ENCODE measurements at regions not wholly inside any gene's neighbourhood (a gene's known extent, or its start where the extent isn't known, plus 50 kb on each side); places are given as distances from the start of the nearest gene placed in this dataset.

DNA sequence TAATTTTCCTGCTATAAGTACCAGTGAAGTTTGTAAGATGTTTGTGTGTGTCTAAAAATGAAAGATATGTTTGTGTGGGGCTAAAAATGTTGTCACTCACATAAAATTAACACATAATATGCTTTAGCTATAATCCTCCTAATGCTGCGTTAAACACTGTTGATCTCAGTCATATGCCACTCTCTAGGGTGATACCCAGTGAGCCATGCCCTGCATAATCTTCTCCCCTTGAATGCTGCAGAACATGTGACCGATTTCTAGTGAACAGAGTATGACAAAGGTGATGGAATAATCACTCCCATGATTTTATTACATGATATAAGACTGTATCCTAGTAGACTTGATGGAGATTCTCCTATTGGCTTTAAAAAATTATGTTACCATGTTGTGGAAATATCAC lies 119.1 kb upstream of the EPHA5 start:
- Histone ChIP-seq H3K27me3 (replicated peaks; ENCODE audit: insufficient read depth) (no peaks in the 10 kb centered on the region), H2AFZ (no peak overlapping the region), H3K9me2 (ENCODE audit: insufficient read depth) (no peaks in the 10 kb centered on the region), H3K79me2 (ENCODE audit: insufficient read depth) (no peaks in the 10 kb centered on the region), H3K27ac (no peak overlapping the region), H3F3A (ENCODE audit: insufficient read depth) (no peaks in the 10 kb centered on the region), H4K20me1 (ENCODE audit: insufficient read depth) (no peaks in the 10 kb centered on the region), H3K9me3 (ENCODE audit: low read depth) (no peaks in the 10 kb centered on the region), H3K4me2 (ENCODE audit: unreplicated experiment) (no peak overlapping the region), H3K4me3 (no peak overlapping the region), H3K9ac (no peak overlapping the region), H3K4me1 (ENCODE audit: insufficient read depth) (no peaks in the 10 kb centered on the region), H3K36me3 (ENCODE audit: low read depth) (no peaks in the 10 kb centered on the region)
- TF ChIP-seq EZH2phosphoT487 (IDR thresholded peaks at IDR 0.05; ENCODE audit: insufficient read depth, low read depth) = no peak
- no peak for TF ChIP-seq EZH2 (IDR thresholded peaks at IDR 0.05; ENCODE audit: insufficient read depth, poor library complexity, severe bottlenecking)
- DNase-seq = no peak
- in situ Hi-C loops (cut with MboI) = no loop called here
- 12 to 13% methylated on average over 2 of the region's 2 CpGs for WGBS, 2 experiments (ENCODE audit: low coverage in 1 of 2, low lambda C conversion rate in 2 of 2, missing lambda C conversion rate in 2 of 2)

- no peaks in the 10 kb centered on the region for H3K9me2 ChIP-seq (ENCODE audit: insufficient read depth)
- H4K20me1 ChIP-seq (ENCODE audit: insufficient read depth) = no peaks in the 10 kb centered on the region
- no peak for DNase-seq
- H3F3A ChIP-seq (ENCODE audit: insufficient read depth) = no peaks in the 10 kb centered on the region
- no peak overlapping the region for H3K4me3 ChIP-seq
- H3K4me1 ChIP-seq (ENCODE audit: insufficient read depth) = no peaks in the 10 kb centered on the region
- H3K27me3 ChIP-seq (replicated peaks; ENCODE audit: insufficient read depth) = no peaks in the 10 kb centered on the region
- no peak overlapping the region for H2AFZ ChIP-seq
- H3K4me2 ChIP-seq (ENCODE audit: unreplicated experiment) = no peak overlapping the region
- H3K79me2 ChIP-seq (ENCODE audit: insufficient read depth) = no peaks in the 10 kb centered on the region
- no peak overlapping the region for H3K27ac ChIP-seq
- no peaks in the 10 kb centered on the region for H3K36me3 ChIP-seq (ENCODE audit: low read depth)
- in situ Hi-C loops (cut with MboI) = no loop called here
- no peak overlapping the region for H3K9ac ChIP-seq
- TF ChIP-seq EZH2phosphoT487 (IDR thresholded peaks at IDR 0.05; ENCODE audit: insufficient read depth, low read depth) (no peak), EZH2 (IDR thresholded peaks at IDR 0.05; ENCODE audit: insufficient read depth, poor library complexity, severe bottlenecking) (no peak)
- 6 to 18% methylated on average over 1 of the region's 1 CpG for WGBS, 2 experiments (ENCODE audit: low coverage in 1 of 2, low lambda C conversion rate in 2 of 2, missing lambda C conversion rate in 2 of 2)
- no peaks in the 10 kb centered on the region for H3K9me3 ChIP-seq (ENCODE audit: low read depth)
Measured at GRCh38 chr4:65777270-65777669, 107.0 kb upstream of the EPHA5 start.

GRCh38 chr4:65773636-65774035 lies 103.3 kb upstream of the EPHA5 start:
- Histone ChIP-seq H3K27me3 (replicated peaks; ENCODE audit: insufficient read depth) (no peaks in the 10 kb centered on the region), H2AFZ (no peak overlapping the region), H3F3A (ENCODE audit: insufficient read depth) (no peaks in the 10 kb centered on the region), H3K36me3 (ENCODE audit: low read depth) (no peaks in the 10 kb centered on the region), H3K4me2 (ENCODE audit: unreplicated experiment) (no peak overlapping the region), H4K20me1 (ENCODE audit: insufficient read depth) (no peaks in the 10 kb centered on the region), H3K79me2 (ENCODE audit: insufficient read depth) (no peaks in the 10 kb centered on the region), H3K4me3 (no peak overlapping the region), H3K4me1 (ENCODE audit: insufficient read depth) (no peaks in the 10 kb centered on the region), H3K9me3 (ENCODE audit: low read depth) (no peaks in the 10 kb centered on the region), H3K9ac (no peak overlapping the region), H3K27ac (no peak overlapping the region), H3K9me2 (ENCODE audit: insufficient read depth) (no peaks in the 10 kb centered on the region)
- in situ Hi-C loops (cut with MboI) = no loop called here
- DNase-seq = no peak
- TF ChIP-seq EZH2 (IDR thresholded peaks at IDR 0.05; ENCODE audit: insufficient read depth, poor library complexity, severe bottlenecking) (no peak), EZH2phosphoT487 (IDR thresholded peaks at IDR 0.05; ENCODE audit: insufficient read depth, low read depth) (no peak)
- WGBS, 2 experiments (ENCODE audit: low coverage in 1 of 2, low lambda C conversion rate in 2 of 2, missing lambda C conversion rate in 2 of 2) = 15 to 28% methylated on average over 6 of the region's 6 CpGs

GRCh38 chr4:65747386-65747785 lies 77.1 kb upstream of the EPHA5 start:
- Histone ChIP-seq H3K9ac (no peak overlapping the region), H3K4me1 (ENCODE audit: insufficient read depth) (no peaks in the 10 kb centered on the region), H3F3A (ENCODE audit: insufficient read depth) (no peaks in the 10 kb centered on the region), H3K4me2 (ENCODE audit: unreplicated experiment) (no peak overlapping the region), H3K79me2 (ENCODE audit: insufficient read depth) (no peaks in the 10 kb centered on the region), H4K20me1 (ENCODE audit: insufficient read depth) (no peaks in the 10 kb centered on the region), H2AFZ (no peak overlapping the region), H3K9me3 (ENCODE audit: low read depth) (no peaks in the 10 kb centered on the region), H3K9me2 (ENCODE audit: insufficient read depth) (no peaks in the 10 kb centered on the region), H3K36me3 (ENCODE audit: low read depth) (no peaks in the 10 kb centered on the region), H3K27me3 (replicated peaks; ENCODE audit: insufficient read depth) (no peaks in the 10 kb centered on the region), H3K27ac (no peak overlapping the region), H3K4me3 (no peak overlapping the region)
- TF ChIP-seq EZH2phosphoT487 (IDR thresholded peaks at IDR 0.05; ENCODE audit: insufficient read depth, low read depth) = no peak
- no peak for TF ChIP-seq EZH2 (IDR thresholded peaks at IDR 0.05; ENCODE audit: insufficient read depth, poor library complexity, severe bottlenecking)
- WGBS, 2 experiments (ENCODE audit: low coverage in 1 of 2, low lambda C conversion rate in 2 of 2, missing lambda C conversion rate in 2 of 2) = 9 to 15% methylated on average over 2 of the region's 2 CpGs
- DNase-seq = no peak
- in situ Hi-C loops (cut with MboI) = no loop called here

GRCh38 chr4:65738134-65738533 lies 67.8 kb upstream of the EPHA5 start:
- no peak overlapping the region for H3K4me2 ChIP-seq (ENCODE audit: unreplicated experiment)
- no peaks in the 10 kb centered on the region for H3K79me2 ChIP-seq (ENCODE audit: insufficient read depth)
- in situ Hi-C loops (cut with MboI) = no loop called here
- H3K4me3 ChIP-seq = no peak overlapping the region
- TF ChIP-seq EZH2phosphoT487 (IDR thresholded peaks at IDR 0.05; ENCODE audit: insufficient read depth, low read depth) (no peak), EZH2 (IDR thresholded peaks at IDR 0.05; ENCODE audit: insufficient read depth, poor library complexity, severe bottlenecking) (no peak)
- no peak overlapping the region for H3K27ac ChIP-seq
- no peaks in the 10 kb centered on the region for H3K9me2 ChIP-seq (ENCODE audit: insufficient read depth)
- H3K9me3 ChIP-seq (ENCODE audit: low read depth) = no peaks in the 10 kb centered on the region
- no peaks in the 10 kb centered on the region for H3K36me3 ChIP-seq (ENCODE audit: low read depth)
- WGBS, 2 experiments (ENCODE audit: low coverage in 1 of 2, low lambda C conversion rate in 2 of 2, missing lambda C conversion rate in 2 of 2) = 39 to 41% methylated on average over 2 of the region's 2 CpGs
- H3K9ac ChIP-seq = no peak overlapping the region
- no peak for DNase-seq
- H3K27me3 ChIP-seq (replicated peaks; ENCODE audit: insufficient read depth) = no peaks in the 10 kb centered on the region
- no peaks in the 10 kb centered on the region for H4K20me1 ChIP-seq (ENCODE audit: insufficient read depth)
- no peaks in the 10 kb centered on the region for H3F3A ChIP-seq (ENCODE audit: insufficient read depth)
- H2AFZ ChIP-seq = no peak overlapping the region
- no peaks in the 10 kb centered on the region for H3K4me1 ChIP-seq (ENCODE audit: insufficient read depth)

All from GM23248 (cell line).